IPS DF 19.7 (cell line): ENCODE measurements at regions not wholly inside any gene's neighbourhood (a gene's known extent, or its start where the extent isn't known, plus 50 kb on each side); places are given as distances from the start of the nearest gene placed in this dataset.
A peak's percentile ranks its signal among the peaks of the same experiment; 100 is the strongest.

Source experiments
- DNase-seq: peaks from one replicate; pipeline ENCODE4 v3.0.0-alpha.2; 2013; ENCODE audit warnings: low read depth, low spot score

DNA sequence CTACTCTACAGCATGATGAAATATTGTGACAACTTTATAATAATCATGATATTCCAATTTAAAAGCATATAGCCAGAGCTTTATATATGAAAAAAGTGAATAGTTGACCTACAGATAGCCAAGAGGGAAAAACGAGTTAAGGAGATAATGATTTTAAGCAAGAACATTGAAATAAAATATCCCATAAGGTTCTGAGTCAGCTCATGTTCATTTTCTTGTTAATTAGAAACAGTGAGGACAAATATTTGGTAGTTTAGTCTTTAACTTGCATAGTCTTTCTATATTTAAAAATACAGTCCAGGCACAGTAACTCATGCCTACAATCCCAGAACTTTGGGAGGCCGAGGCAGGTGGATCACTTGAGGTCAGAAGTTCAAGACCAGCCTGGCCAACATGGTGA is 55.8 kb upstream of the CDH6 start:
- no peak for DNase-seq

DNA sequence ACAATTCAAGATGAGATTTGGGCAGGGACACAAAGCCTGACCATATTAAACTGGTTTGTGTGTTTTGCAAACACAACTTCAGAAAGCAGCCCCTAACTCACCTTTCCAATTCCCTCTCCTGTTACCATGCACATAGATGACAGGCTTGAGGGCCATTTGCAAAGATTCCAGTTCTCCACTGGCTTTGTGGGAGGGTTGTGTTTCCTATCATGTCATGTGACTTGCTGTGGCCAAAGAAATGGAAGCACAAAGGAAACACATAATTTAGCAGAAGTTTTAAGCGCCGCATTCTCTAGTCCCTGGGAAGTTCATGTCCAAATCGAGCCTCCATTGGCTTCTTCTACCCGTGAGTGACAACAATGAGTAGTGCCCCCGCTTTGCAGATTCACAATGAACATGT is 57.9 kb upstream of the CDH6 start:
- DNase-seq, result no peak

DNA sequence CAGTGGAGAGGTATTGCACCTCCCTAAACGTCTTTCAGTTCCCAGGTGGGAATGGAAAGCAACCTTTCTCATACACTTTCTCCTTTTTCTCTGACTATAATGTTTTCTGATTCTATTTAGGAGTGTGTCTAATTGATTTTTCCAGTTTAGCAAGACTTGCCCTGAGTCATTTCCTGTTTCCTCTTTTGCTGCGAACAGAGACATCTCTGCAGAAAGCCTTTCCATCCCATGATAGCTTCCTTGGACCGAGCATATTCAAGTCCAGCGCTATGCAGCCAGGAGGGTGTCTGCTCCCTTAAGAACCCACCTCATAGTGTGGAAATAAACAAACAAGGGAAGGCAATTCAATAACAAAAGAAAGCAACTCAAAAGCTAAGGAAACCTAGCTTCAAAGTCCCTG is 60.0 kb upstream of the CDH6 start:
- no peak for DNase-seq

DNA sequence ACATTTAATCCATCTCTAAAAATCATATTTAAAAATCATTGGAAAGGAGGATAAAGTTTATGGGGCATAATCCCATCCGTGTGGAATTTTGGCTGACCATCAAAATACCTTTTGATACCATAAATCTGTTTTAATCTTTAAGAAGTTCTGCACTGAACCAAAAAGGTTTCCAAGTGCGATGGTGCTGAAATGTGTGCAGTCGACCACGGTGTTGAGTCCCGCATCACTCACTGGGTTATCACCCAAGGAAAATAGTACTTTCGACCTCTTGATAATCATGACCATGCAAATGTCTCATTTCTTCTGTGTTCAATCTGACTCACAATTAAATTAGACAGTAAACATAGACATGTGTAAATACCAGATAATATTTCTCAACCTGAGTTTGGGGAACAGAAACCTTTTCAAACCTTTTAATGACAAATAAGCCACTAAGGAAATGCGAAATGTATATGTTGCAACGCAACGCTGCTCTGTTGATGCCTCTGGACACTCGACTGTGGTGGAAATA is 62.0 kb upstream of the CDH6 start:
- no peak for DNase-seq

DNA sequence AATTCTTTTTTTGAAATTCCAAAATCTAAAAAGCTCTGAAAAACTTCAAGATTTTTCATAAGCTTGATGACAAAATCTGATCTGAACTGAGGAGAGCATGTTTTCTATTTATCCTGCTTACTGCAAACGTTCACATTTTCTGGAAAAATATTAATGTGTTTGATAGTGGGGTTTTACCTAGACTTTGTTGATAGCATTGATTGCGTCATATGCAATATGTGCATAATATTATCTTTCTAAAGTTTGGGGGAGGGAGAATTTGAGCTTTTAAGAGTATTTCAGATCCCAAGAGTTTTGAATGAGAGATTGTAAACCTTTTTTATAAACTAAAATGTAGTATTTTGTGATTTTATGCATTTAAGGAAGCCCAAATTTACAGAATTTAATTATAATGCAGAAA is 62.8 kb upstream of the CDH6 start:
- DNase-seq, result no peak

DNA sequence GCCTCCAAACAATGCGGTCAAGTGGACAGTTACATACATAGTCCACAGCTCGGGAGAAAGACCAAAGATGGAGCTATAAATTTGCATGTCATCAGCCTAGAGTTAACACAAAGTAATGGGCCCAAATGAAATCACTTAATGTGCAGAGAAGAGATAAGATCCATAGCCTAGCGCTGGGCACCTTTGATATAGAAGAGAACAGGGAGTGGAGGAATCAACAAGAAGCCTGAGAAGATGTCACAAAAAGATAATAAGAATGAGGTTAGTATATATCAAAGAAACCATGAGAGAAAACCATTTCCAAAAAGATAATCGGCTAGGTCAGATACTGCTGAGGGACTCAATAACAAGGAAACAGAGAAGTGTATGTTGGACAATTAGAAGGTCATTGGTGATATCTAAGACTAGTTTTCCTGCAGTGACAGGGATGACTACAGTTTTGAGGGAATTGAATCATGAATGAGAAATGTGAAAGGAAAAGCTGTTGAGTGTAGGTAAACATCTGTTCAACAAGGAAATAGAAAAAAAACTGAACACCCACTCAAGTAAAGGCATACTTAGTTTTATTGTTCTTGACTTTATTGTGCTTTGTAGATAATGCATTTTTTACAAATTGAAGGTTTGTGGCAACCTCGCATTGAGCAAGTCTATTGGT is 68.7 kb upstream of the CDH6 start:
- DNase-seq, result no peak

DNA sequence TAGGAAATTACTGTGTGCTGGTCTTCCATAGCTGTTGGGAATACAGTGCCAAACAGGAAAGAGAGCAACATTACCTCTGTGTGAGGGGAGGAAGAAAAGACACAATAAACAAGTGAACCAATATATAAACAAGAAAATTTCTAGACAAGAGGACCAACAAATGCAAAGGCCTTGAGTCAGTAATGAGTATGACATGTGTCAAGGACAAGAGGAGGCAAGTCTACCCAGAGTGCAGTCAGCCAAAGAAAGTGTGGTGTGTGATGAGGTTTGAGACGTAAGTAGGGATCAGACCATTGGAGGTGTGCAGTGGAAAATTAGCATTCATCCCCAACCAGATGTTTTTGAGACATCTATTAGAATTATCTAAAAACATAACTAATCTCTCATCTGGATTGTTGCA is 69.5 kb upstream of the CDH6 start:
- DNase-seq, result no peak

DNA sequence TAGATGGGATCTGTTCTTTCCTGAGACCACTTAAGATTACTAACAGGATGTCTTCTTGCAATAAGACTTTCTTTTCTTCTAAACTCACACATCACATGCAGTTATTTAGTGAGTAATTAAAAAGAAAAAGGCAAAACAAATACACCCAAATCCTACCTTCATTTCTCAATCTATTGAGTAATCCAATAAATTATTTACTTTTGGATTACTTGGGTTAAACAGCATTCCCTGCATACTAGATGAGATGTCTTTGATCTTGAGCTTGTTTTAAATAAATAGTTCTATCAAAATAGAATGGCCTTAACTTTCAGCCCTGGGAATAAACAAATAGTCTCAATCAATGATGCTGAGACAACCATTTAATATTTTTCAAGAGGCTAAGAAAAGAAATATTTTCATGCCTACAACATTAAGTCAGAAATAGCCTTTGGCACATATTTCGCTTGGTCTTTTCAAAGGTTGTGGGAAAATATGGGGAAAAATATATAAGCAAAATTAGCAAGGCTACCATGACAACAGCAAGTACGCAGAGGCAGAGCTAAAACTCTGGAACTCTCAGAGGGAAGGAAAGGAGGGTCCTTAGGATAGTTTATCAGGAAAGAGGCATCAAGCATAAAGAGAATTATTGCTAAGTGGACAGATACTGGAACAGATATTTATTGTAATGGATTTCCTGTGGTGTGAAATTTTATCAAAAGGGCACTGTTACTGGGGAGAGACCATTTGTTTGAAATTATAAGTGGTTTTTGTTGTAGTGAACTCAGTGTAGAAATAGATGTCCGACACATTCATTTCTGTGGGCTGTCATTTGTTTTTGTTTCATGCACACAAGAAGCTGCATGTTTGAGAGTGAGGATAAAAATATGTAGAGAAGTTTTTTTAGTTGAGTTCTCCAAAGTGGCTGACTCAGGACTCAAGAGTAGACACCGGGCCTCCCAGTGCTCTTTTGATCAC is 70.2 kb upstream of the CDH6 start:
- DNase-seq, result no peak

DNA sequence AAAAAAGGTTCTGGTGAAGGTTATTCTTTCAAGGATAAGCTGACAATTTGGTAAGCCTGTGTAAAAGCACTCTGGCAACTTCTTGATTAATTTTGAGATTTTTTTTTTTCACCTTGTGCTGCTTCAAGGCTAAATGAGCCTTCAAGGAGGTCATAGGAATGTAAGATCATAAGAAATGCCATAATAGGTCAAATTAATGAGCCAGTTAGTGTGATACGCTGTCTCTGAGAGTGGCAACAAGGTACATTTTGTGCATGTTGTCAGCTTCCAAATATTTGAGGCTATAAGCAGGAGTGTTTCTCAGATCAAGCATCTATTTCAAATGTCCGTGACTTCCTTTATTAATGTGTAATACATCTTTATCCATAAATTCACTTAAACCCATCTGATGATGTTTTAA is 72.3 kb upstream of the CDH6 start:
- no peak for DNase-seq

DNA sequence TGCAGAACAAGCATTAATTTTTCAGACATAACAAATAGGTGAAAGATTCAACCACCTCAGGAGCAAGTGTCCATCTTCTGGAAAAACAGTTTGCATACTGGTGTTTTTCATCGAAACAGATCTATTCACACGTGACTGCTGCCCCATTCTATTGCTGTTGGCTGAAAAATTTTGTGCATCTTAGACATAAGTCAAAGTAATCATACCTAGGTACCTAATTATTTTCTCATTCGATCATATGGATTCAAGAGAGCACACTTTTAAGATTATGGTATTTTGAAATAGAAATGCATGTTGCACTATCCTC is 72.9 kb upstream of the CDH6 start:
- no peak for DNase-seq

DNA sequence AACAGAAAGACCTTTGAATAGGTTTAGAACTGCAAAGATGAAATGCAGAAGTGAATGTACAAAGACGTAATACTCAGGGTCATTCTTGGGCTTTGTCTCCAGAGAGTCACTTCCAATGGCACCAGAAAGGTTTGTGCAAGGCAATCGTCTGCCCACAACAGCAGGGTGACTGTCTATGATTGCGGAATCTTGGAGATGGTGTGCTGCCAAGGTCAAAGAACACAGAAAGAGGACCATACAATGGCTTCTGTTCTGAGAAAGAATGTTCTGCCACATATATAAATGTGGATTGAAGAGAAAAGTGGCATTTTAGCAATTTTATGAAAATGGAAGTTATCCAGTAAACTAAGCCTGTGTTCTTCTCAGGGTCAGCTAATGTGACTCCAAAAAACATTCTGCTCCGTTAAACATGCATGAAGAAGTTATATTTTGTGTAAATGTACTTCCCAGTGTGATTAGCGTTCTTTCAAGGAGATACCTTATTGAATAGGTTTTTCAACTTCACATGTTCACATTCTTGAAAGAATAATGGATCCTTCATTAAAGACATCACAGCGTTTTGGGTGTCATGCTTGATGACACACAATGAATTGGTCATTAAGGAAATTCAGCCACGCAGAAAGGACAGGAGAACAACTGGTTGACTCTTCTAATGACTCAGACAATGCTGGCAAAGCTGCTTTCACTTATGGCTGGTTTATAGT is 73.4 kb upstream of the CDH6 start:
- DNase-seq, result no peak

DNA sequence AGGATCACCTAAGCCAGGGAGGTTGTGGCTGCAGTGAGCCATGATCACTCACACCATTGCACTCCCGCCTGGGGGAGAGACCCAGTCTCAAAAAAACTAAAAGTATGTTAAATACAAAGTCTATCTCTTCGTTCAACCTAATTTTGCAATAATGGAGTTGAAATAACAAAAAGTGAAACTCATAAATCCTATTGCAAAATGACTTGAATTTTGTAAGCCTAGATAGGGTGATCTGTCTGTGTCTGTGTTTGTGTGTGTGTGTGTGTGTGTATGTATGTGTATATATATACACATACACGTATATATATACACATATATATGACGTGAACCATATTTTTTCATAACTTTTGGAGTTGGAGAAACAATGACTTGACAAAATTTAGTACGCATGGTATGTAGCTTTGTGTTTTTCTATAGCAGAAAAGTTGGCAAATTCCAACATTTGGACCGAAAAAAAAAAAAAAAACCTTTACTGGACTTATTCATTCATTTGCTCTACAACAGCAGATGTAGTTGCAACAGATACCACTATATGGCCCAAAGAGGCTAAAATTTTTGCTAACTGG is 76.9 kb upstream of the CDH6 start:
- DNase-seq, result no peak

DNA sequence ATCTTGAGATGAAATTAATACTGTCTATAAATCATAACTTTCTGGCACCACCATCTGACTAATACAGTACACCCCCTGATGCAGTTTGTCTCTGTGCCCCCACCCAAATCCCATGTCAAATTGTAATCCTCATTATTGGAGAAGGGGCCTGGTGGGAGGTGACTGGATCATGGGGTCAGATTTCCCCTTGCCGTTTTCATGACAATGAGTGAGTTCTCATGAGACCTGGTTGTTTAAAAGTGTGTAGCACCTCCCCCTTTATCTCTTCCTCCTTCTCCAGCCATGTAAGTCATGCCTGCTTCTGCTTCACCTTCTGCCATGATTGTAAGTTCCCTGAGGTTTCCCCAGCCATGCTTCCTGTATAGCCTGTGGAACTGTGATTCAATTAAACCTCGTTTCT is 78.7 kb upstream of the CDH6 start:
- DNase-seq, result no peak

DNA sequence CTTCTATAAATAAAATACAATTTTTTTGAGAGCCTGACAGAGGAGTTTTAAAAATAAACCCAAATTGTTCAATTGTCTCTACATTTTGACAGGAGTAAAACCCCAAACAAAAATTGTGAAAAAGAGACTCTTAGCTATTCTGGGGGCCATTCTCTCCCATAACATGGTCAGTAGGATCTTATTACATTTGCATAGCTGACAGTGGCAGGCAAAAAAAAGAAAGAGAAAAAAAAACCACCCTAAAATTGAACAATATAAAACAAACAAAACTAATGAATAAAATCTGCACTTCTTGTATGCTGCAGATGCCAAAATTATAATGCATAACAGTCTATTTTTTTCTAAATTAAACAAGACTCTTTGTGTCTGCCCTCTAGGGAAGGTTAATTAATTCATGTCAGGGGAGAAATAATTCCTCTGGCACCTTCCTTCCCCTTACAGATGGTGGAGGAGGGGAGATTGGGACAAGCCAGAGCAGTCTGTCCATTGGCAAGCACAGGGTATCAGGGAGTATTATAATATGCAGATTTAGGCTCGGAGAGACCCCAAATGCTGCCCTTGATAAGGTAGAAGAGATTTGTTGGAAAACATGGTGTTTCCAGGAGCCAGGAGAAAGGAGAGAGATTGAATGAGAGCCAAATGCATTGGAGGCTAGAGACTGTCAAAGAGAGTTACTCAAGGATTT is 79.7 kb upstream of the CDH6 start:
- no peak for DNase-seq

DNA sequence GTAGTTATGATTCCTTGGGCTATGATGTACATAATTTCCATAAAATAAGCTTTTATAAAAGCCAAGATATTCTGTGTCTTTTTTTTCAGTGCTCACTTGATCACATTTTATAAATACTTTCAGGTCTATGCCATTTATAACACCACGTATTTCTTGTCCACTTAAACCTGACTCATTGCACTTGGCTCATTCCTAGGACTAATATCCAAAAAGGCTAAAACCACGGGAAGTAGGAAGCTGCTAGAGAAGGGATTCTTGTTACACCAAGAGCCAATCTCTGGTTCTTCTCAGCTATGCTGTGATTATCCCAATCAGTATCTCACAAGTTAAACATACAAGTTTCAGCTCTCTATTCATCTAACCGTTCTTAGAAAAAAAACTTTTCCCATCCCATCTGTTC is 80.4 kb upstream of the CDH6 start:
- no peak for DNase-seq

DNA sequence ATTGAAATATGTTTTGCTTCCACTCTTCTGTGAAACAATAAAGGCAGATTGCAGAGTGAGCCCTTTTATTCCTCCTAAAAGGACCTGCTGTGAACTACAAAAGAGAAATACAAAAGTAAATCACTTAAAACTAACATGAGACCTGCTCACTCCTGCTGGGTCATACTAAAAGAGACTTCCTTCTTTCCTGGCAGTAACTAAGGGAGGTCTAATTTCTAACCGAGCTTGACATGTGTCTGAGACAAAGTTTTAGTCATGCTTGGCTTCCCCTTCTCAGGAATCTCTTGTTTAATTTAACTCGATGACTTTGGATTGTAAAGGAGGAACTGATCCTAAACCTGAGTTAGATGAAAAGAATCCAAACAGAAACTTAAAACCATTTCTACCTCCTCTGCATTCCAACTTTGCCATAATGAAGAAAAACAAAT is 86.4 kb upstream of the CDH6 start:
- peak; percentile 23 for DNase-seq

DNA sequence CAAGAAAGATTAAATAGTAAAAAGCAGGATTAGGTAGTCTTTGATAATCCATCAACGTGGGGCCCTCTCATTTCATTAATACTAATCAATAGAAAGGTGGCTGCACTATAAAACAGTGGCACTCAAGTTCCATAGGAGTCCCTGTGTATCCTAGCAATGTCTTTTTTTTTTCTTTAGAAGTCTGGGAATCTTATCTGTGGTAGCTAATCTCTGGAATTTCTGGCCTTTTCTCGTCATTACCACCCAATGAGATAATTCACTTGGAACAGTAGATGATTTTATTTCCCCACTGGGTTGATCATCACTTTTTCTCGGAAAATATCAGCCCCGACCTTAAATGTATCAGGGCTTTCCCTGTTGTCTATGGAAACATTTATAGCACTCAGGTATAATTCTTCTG is 86.8 kb upstream of the CDH6 start:
- no peak for DNase-seq

DNA sequence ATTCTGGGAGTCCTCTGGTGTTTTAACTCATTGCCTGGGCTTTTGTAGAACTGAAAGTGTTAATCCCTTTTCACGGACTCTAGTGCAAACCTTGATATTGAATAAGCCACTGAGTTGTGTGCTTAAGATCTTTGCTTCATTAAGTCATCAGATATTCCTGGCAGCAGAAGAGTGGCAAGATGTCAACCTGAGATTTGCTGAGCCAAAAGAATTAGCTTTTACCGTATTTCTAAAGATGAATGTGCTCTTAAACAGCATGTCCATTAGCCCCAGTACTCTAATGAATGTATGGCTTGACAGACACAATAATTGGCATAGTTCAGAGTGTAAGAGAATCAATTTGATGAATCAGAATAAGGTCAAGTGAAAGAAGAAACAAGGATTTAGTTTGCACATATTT is 87.2 kb upstream of the CDH6 start:
- no peak for DNase-seq

DNA sequence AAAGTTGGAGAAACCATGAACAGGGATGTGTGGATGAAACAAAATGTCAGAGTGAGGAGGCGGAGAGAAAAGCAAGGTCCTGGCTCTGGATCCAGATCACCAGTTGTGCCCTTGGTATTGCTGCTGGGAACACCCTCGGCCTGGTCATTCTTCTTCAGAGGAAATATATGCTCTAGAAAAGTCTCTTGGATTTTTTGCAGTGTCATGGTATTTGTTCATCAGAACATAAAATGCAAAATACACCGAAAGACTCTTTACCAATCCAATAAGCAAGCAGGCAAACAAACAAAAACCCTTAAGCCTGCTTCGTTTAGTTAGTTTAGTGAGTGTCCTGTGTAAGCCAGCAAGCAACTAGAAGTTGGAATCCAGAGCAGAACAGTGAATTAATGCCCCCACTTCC is 88.7 kb upstream of the CDH6 start:
- no peak for DNase-seq

DNA sequence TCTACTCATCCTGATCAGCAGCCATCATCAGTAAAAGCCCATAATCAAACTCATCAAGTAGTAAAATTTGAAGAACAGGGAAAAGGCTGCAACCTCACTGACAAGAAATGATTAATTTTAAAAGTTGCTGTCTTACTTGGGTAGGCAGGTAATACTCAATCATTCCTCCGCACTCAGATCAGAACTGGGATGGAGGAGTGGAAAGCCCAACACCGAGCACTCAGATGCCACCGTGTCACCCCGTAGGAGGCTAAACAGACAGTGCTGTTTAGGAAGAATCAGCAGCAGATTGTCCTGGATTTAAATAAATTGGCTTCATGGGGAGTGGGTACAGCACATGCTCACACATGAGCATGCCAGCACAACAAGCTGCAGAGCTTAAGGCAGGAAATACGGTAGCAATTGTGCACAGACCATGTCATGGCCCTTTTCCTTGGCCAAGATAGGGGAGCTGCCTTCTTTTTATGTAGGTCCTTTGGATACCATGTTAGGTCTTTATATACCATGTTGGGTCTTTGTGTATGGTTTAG is 92.6 kb upstream of the CDH6 start:
- DNase-seq, result no peak

DNA sequence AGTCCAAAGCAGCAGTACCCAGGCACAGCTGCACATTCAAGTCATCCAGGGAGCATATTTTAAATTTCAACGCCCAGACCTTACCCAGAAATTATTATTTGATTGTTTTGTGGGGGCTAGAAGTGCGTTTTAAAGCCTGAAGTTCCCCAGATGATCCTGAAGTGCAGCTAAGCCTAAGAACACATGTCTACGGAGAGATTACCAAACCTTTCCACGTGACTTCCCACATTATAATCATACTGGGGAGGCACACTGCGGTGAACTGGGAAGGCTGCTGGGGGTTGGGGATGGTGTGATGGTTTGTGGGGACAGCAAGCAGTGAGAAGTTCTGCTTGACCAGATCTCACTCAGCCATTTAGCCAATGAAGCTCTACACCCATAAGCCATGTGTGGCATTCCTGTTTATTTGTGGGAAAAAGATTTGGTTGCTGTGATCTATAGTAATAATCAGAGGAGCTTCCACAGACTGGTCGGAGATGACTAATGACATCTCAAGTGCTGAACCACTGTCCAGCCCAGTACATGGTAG is 93.4 kb upstream of the CDH6 start:
- DNase-seq, result no peak
